Liver (tissue), 7 donors: ENCODE measurements at regions not wholly inside any gene's neighbourhood (a gene's known extent, or its start where the extent isn't known, plus 50 kb on each side); places are given as distances from the start of the nearest gene placed in this dataset.

Experiments
- DNase-seq: peaks from one replicate; pipeline ENCODE4 v3.0.0-alpha.2; 2017; ENCODE audit warnings: low spot score
- H3K27ac ChIP-seq, 2 donors: one replicate each; pipeline ENCODE4 v1.7.0; 2013; ENCODE audit warnings: inconsistent platforms in 2 of 2, low read length in 2 of 2, control low read depth in 1 of 2, low read depth in 1 of 2, mild to moderate bottlenecking in 1 of 2
- H3K27me3 ChIP-seq, 4 donors: one replicate each; pipeline versions ENCODE4 v1.6.1 to v1.7.0; 2013; ENCODE audit warnings: low read length in 3 of 4, inconsistent platforms in 1 of 4, mild to moderate bottlenecking in 1 of 4, moderate library complexity in 1 of 4; ENCODE audit not compliant: control insufficient read depth in 4 of 4, insufficient read depth in 4 of 4
- H3K36me3 ChIP-seq, 4 donors: one replicate each; pipeline versions ENCODE4 v1.6.1 to v1.7.0; 2013; ENCODE audit warnings: low read length in 3 of 4, mild to moderate bottlenecking in 3 of 4, low read depth in 1 of 4, moderate library complexity in 1 of 4; ENCODE audit not compliant: control insufficient read depth in 4 of 4, insufficient read depth in 3 of 4
- H3K4me1 ChIP-seq, 4 donors: one replicate each; pipeline versions ENCODE4 v1.6.1 to v1.7.0; 2013; ENCODE audit warnings: low read length in 3 of 4, mild to moderate bottlenecking in 3 of 4, moderate library complexity in 1 of 4; ENCODE audit not compliant: control insufficient read depth in 4 of 4, insufficient read depth in 4 of 4
- H3K4me3 ChIP-seq, 3 donors: one replicate each; pipeline versions ENCODE4 v1.6.1 to v1.7.0; 2013; ENCODE audit warnings: low read length in 3 of 3, control low read depth in 1 of 3, low read depth in 1 of 3, mild to moderate bottlenecking in 1 of 3
- H3K9ac ChIP-seq, 2 donors: one replicate each; pipeline ENCODE4 v1.7.0; 2013; ENCODE audit warnings: low read length in 2 of 2, mild to moderate bottlenecking in 2 of 2, moderate library complexity in 2 of 2, control low read depth in 1 of 2, low read depth in 1 of 2
- H3K9me3 ChIP-seq, 4 donors: one replicate each; pipeline versions ENCODE4 v1.6.1 to v1.7.0; 2013; ENCODE audit warnings: low read length in 3 of 4; ENCODE audit not compliant: control insufficient read depth in 4 of 4
- ATF3 ChIP-seq: IDR thresholded peaks from 2 replicates; pipeline ENCODE4 v1.6.1; 2016; ENCODE audit warnings: antibody characterized with exemption
- CTCF ChIP-seq: fragments of 150-350 bp; IDR thresholded peaks from 2 replicates; pipeline ENCODE4 v1.5.1; 2017; ENCODE audit warnings: improper control_type of control experiment, low read depth, low read length; ENCODE audit not compliant: missing input control
- EGR1 ChIP-seq, 2 donors: IDR thresholded peaks; 2 replicates each; pipeline ENCODE4 v1.6.1; 2016 to 2018; ENCODE audit warnings: antibody characterized with exemption in 2 of 2, low read depth in 2 of 2
- FOXA1 ChIP-seq: IDR thresholded peaks from 2 replicates; pipeline ENCODE4 v1.6.1; 2016; ENCODE audit warnings: antibody characterized with exemption
- FOXA2 ChIP-seq: IDR thresholded peaks from 2 replicates; pipeline ENCODE4 v1.6.1; 2016; ENCODE audit warnings: antibody characterized with exemption
- GABPA ChIP-seq, 2 donors: IDR thresholded peaks in 1 of 2; conservative IDR thresholded peaks in 1 of 2; 2 replicates each; pipeline ENCODE4 v1.6.1; 2016; ENCODE audit warnings: antibody characterized with exemption in 2 of 2, mild to moderate bottlenecking in 1 of 2, moderate library complexity in 1 of 2
- HNF4A ChIP-seq, 2 donors: conservative IDR thresholded peaks; 2 replicates each; pipeline ENCODE4 v1.6.1; 2016; ENCODE audit warnings: antibody characterized with exemption in 2 of 2, mild to moderate bottlenecking in 2 of 2
- HNF4G ChIP-seq: IDR thresholded peaks from 2 replicates; pipeline ENCODE4 v1.6.1; 2016; ENCODE audit warnings: antibody characterized with exemption
- MAX ChIP-seq: IDR thresholded peaks from 2 replicates; pipeline ENCODE4 v1.6.1; 2016; ENCODE audit warnings: antibody characterized with exemption
- NR2F2 ChIP-seq: IDR thresholded peaks from 2 replicates; pipeline ENCODE4 v1.6.1; 2016; ENCODE audit warnings: antibody characterized with exemption
- RAD21 ChIP-seq, 2 donors: IDR thresholded peaks; 2 replicates each; pipeline ENCODE4 v1.6.1; 2016; ENCODE audit warnings: antibody characterized with exemption in 2 of 2, mild to moderate bottlenecking in 2 of 2
- RXRA ChIP-seq, 2 donors: IDR thresholded peaks; 2 replicates each; pipeline ENCODE4 v1.6.1; 2017 to 2018; ENCODE audit warnings: antibody characterized with exemption in 2 of 2, mild to moderate bottlenecking in 1 of 2
- SP1 ChIP-seq: IDR thresholded peaks from 2 replicates; pipeline ENCODE4 v1.6.1; 2018; ENCODE audit warnings: antibody characterized with exemption, mild to moderate bottlenecking
- TAF1 ChIP-seq: conservative IDR thresholded peaks from 2 replicates; pipeline ENCODE4 v1.6.1; 2016; ENCODE audit warnings: antibody characterized with exemption, mild to moderate bottlenecking
- YY1 ChIP-seq: IDR thresholded peaks from 2 replicates; pipeline ENCODE4 v1.6.1; 2016; ENCODE audit warnings: antibody characterized with exemption, mild to moderate bottlenecking
- ZBTB33 ChIP-seq: IDR thresholded peaks from 2 replicates; pipeline ENCODE4 v1.6.1; 2016; ENCODE audit warnings: antibody characterized with exemption
- TF ChIP-seq, protein P1 (sequence below): IDR thresholded peaks from 2 replicates; pipeline ENCODE4 v1.6.1; 2016; ENCODE audit warnings: antibody characterized with exemption, mild to moderate bottlenecking
- donor health status: healthy.
- donor health status: healthy.
- donor health status: healthy.
- donor health status: healthy.

- H3K9me3 ChIP-seq = no peaks in the 10 kb centered on the region
- no peak overlapping the region for H3K9ac ChIP-seq
- no peak overlapping the region for H3K4me3 ChIP-seq
- H3K4me1 ChIP-seq = no peaks in the 10 kb centered on the region
- DNase-seq = no peak
- H3K36me3 ChIP-seq = no peaks in the 10 kb centered on the region
- H3K27me3 ChIP-seq = no peaks in the 10 kb centered on the region
- no peak overlapping the region for H3K27ac ChIP-seq
- TF ChIP-seq, protein P1, sequence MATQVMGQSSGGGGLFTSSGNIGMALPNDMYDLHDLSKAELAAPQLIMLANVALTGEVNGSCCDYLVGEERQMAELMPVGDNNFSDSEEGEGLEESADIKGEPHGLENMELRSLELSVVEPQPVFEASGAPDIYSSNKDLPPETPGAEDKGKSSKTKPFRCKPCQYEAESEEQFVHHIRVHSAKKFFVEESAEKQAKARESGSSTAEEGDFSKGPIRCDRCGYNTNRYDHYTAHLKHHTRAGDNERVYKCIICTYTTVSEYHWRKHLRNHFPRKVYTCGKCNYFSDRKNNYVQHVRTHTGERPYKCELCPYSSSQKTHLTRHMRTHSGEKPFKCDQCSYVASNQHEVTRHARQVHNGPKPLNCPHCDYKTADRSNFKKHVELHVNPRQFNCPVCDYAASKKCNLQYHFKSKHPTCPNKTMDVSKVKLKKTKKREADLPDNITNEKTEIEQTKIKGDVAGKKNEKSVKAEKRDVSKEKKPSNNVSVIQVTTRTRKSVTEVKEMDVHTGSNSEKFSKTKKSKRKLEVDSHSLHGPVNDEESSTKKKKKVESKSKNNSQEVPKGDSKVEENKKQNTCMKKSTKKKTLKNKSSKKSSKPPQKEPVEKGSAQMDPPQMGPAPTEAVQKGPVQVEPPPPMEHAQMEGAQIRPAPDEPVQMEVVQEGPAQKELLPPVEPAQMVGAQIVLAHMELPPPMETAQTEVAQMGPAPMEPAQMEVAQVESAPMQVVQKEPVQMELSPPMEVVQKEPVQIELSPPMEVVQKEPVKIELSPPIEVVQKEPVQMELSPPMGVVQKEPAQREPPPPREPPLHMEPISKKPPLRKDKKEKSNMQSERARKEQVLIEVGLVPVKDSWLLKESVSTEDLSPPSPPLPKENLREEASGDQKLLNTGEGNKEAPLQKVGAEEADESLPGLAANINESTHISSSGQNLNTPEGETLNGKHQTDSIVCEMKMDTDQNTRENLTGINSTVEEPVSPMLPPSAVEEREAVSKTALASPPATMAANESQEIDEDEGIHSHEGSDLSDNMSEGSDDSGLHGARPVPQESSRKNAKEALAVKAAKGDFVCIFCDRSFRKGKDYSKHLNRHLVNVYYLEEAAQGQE = no peak
- TF ChIP-seq EGR1 (IDR thresholded peaks at IDR 0.05; ENCODE audit: low read depth in 2 of 2) (no peak), FOXA1 (no peak), CTCF (no peak), ATF3 (no peak), TAF1 (no peak), FOXA2 (no peak), YY1 (no peak), RXRA (IDR thresholded peaks at IDR 0.05) (no peak), HNF4A (conservative IDR thresholded peaks at IDR 0.05) (no peak), HNF4G (no peak), RAD21 (IDR thresholded peaks at IDR 0.05) (no peak), GABPA (IDR thresholded peaks at IDR 0.05 in 1 of 2, conservative IDR thresholded peaks at IDR 0.05 in 1 of 2) (no peak), NR2F2 (no peak), MAX (no peak), SP1 (no peak), ZBTB33 (no peak)
Observed at GRCh38 chr2:55986700-55987440, 63.3 kb upstream of the EFEMP1 start.
